ENCODE measurements at regions not wholly inside any gene's neighbourhood (a gene's known extent, or its start where the extent isn't known, plus 50 kb on each side); places are given as distances from the start of the nearest gene placed in this dataset.

GRCh38 chr12:66934302-66935062 is 255.6 kb upstream of the GRIP1 start:
- Mint-ChIP-seq H3K27me3 (ENCODE audit: unreplicated experiment) (no peaks in the 10 kb centered on the region), H3K36me3 (ENCODE audit: unreplicated experiment) (no peaks in the 10 kb centered on the region), H3K4me1 (ENCODE audit: low read depth, unreplicated experiment) (no peaks in the 10 kb centered on the region), H3K4me3 (ENCODE audit: unreplicated experiment) (no peak overlapping the region), H3K27ac (ENCODE audit: unreplicated experiment) (no peak overlapping the region), H3K9me3 (ENCODE audit: unreplicated experiment) (no peaks in the 10 kb centered on the region)
- DNase-seq, result no peak
- no peak for TF ChIP-seq CTCF (IDR thresholded peaks at IDR 0.05; ENCODE audit: partially characterized antibody, unreplicated experiment)

- no peak for DNase-seq
- no peak overlapping the region for H3K4me3 Mint-ChIP-seq (ENCODE audit: unreplicated experiment)
- no peak overlapping the region for H3K27ac Mint-ChIP-seq (ENCODE audit: unreplicated experiment)
- TF ChIP-seq CTCF (IDR thresholded peaks at IDR 0.05; ENCODE audit: partially characterized antibody, unreplicated experiment), result no peak
- H3K4me1 Mint-ChIP-seq (ENCODE audit: low read depth, unreplicated experiment), result peaks cover 3% of the 10 kb centered on the region
- no peaks in the 10 kb centered on the region for H3K27me3 Mint-ChIP-seq (ENCODE audit: unreplicated experiment)
- no peaks in the 10 kb centered on the region for H3K9me3 Mint-ChIP-seq (ENCODE audit: unreplicated experiment)
- no peaks in the 10 kb centered on the region for H3K36me3 Mint-ChIP-seq (ENCODE audit: unreplicated experiment)
These were observed 262.3 kb upstream of the GRIP1 start for GRCh38 chr12:66941150-66941549.

- no peak overlapping the region for H3K4me3 Mint-ChIP-seq (ENCODE audit: unreplicated experiment)
- TF ChIP-seq CTCF (IDR thresholded peaks at IDR 0.05; ENCODE audit: partially characterized antibody, unreplicated experiment), result peak; percentile 56
- H3K9me3 Mint-ChIP-seq (ENCODE audit: unreplicated experiment), result no peaks in the 10 kb centered on the region
- H3K36me3 Mint-ChIP-seq (ENCODE audit: unreplicated experiment), result no peaks in the 10 kb centered on the region
- peaks cover 3% of the 10 kb centered on the region for H3K4me1 Mint-ChIP-seq (ENCODE audit: low read depth, unreplicated experiment)
- no peak for DNase-seq
- no peak overlapping the region for H3K27ac Mint-ChIP-seq (ENCODE audit: unreplicated experiment)
- H3K27me3 Mint-ChIP-seq (ENCODE audit: unreplicated experiment), result no peaks in the 10 kb centered on the region
These were observed 264.0 kb upstream of the GRIP1 start for GRCh38 chr12:66942741-66943465.

GRCh38 chr12:66944365-66944764 is 265.5 kb upstream of the GRIP1 start:
- TF ChIP-seq CTCF (IDR thresholded peaks at IDR 0.05; ENCODE audit: partially characterized antibody, unreplicated experiment), result no peak
- H3K36me3 Mint-ChIP-seq (ENCODE audit: unreplicated experiment), result no peaks in the 10 kb centered on the region
- H3K9me3 Mint-ChIP-seq (ENCODE audit: unreplicated experiment), result no peaks in the 10 kb centered on the region
- H3K4me1 Mint-ChIP-seq (ENCODE audit: low read depth, unreplicated experiment), result peaks cover 3% of the 10 kb centered on the region
- no peak for DNase-seq
- no peak overlapping the region for H3K27ac Mint-ChIP-seq (ENCODE audit: unreplicated experiment)
- H3K4me3 Mint-ChIP-seq (ENCODE audit: unreplicated experiment), result no peak overlapping the region
- H3K27me3 Mint-ChIP-seq (ENCODE audit: unreplicated experiment), result no peaks in the 10 kb centered on the region
